Sigmoid colon (tissue), 6 donors: ENCODE measurements at regions not wholly inside any gene's neighbourhood (a gene's known extent, or its start where the extent isn't known, plus 50 kb on each side); places are given as distances from the start of the nearest gene placed in this dataset.

Experiments used
- DNase-seq: peaks from one replicate; pipeline ENCODE4 v3.0.0-alpha.2; 2019
- H3K27ac ChIP-seq, 4 donors: fragments of 200-600 bp; sonication (generic); one replicate each; pipeline ENCODE4 v1.5.1; 2016 to 2019; ENCODE audit warnings: mild to moderate bottlenecking in 1 of 4
- H3K27me3 ChIP-seq, 3 donors: fragments of 200-600 bp; sonication (generic); one replicate each; pipeline ENCODE4 v1.5.1; 2019; ENCODE audit warnings: mild to moderate bottlenecking in 1 of 3
- H3K36me3 ChIP-seq, 4 donors: fragments of 200-600 bp; sonication (generic); one replicate each; pipeline ENCODE4 v1.5.1; 2016 to 2019
- H3K4me1 ChIP-seq, 4 donors: fragments of 200-600 bp; sonication (generic); one replicate each; pipeline ENCODE4 v1.5.1; 2017 to 2019
- H3K4me3 ChIP-seq, 4 donors: fragments of 200-600 bp; sonication (generic); one replicate each; pipeline ENCODE4 v1.5.1; 2017 to 2019; ENCODE audit warnings: mild to moderate bottlenecking in 2 of 4, moderate library complexity in 1 of 4
- H3K9me3 ChIP-seq, 4 donors: fragments of 200-600 bp in 3 of 4; sonication (generic) in 3 of 4; one replicate each; pipeline versions ENCODE4 v1.5.1 to v1.6.1; 2013 to 2019
- EP300 ChIP-seq, 4 donors: sonication (generic); formaldehyde crosslinking; IDR thresholded peaks; one replicate each; pipeline ENCODE4 v1.6.1; 2017; ENCODE audit warnings: antibody characterized with exemption in 4 of 4
- POLR2A ChIP-seq, 2 donors: fragments of 450-650 bp; IDR thresholded peaks; one replicate each; pipeline ENCODE4 v1.6.1; 2016; ENCODE audit warnings: antibody characterized with exemption in 2 of 2, mild to moderate bottlenecking in 2 of 2, moderate library complexity in 2 of 2
- POLR2AphosphoS5 ChIP-seq, 4 donors: sonication (generic); formaldehyde crosslinking; IDR thresholded peaks; one replicate each; pipeline ENCODE4 v1.6.1; 2017; ENCODE audit warnings: antibody characterized with exemption in 4 of 4
- WGBS, 2 donors: extraction: QIAGEN DNeasy Blood & Tissue Kit; methylation state at CpG; one replicate each; pipeline ENCODE4 v1.1.7; 2013; 5-methylcytosine and 5-hydroxymethylcytosine counted together
- intact Hi-C: fragments of 100-400 bp; cut with DNase I; formaldehyde crosslinking; loops from one replicate; pipeline ENCODE4 v1.15.1; 2023
- TF ChIP-seq, protein P1 (sequence below), 4 experiments: fragments of 450-650 bp in 3 of 4; fragments of 200-600 bp in 1 of 4; IDR thresholded peaks; one replicate each; pipeline ENCODE4 v1.5.1; 2016 to 2019; ENCODE audit warnings: antibody characterized with exemption in 4 of 4, mild to moderate bottlenecking in 3 of 4, moderate library complexity in 2 of 4
- donor health status: healthy with polysubstance abuse.
- donor health status: healthy.

DNA sequence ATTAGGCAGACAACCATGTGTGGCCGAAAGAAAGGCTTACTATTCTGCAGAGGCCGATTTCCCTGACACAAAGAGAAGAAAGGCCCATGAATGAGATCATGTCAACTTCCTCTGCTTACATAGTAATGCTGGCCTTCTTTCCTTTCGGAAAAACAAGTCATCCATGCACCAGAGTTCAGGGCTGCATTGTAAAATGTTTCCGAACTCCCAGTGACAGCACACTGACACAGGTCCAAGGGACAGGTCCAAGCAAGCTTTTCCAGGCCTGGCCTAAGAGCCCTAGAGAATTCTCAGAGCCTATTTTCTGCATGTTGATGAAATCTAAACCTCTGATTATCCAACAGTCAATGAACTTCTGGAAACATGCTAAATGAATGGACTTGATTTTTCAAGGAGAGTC, 140.9 kb downstream of the ZNF608 start:
- Histone ChIP-seq H3K9me3 (no peaks in the 10 kb centered on the region), H3K4me1 (peaks cover 0 to 6% (median 3%) of the 10 kb centered on the region in 4 donors), H3K27me3 (no peaks in the 10 kb centered on the region), H3K36me3 (no peaks in the 10 kb centered on the region), H3K4me3 (no peak overlapping the region), H3K27ac (peak overlapping the region; percentile 14 to 38 (median 30))
- intact Hi-C loops: no loop called here
- DNase-seq: peak; percentile 75
- 79 to 86% methylated on average over 4 of the region's 4 CpGs for WGBS, 2 donors
- TF ChIP-seq POLR2A (IDR thresholded peaks at IDR 0.05) (no peak), EP300 (IDR thresholded peaks at IDR 0.05) (no peak), POLR2AphosphoS5 (IDR thresholded peaks at IDR 0.05) (peak in 3 of 4 donors; percentile 22 to 53 (median 43))
- TF ChIP-seq, protein P1, sequence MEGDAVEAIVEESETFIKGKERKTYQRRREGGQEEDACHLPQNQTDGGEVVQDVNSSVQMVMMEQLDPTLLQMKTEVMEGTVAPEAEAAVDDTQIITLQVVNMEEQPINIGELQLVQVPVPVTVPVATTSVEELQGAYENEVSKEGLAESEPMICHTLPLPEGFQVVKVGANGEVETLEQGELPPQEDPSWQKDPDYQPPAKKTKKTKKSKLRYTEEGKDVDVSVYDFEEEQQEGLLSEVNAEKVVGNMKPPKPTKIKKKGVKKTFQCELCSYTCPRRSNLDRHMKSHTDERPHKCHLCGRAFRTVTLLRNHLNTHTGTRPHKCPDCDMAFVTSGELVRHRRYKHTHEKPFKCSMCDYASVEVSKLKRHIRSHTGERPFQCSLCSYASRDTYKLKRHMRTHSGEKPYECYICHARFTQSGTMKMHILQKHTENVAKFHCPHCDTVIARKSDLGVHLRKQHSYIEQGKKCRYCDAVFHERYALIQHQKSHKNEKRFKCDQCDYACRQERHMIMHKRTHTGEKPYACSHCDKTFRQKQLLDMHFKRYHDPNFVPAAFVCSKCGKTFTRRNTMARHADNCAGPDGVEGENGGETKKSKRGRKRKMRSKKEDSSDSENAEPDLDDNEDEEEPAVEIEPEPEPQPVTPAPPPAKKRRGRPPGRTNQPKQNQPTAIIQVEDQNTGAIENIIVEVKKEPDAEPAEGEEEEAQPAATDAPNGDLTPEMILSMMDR (IDR thresholded peaks at IDR 0.05): no peak

DNA sequence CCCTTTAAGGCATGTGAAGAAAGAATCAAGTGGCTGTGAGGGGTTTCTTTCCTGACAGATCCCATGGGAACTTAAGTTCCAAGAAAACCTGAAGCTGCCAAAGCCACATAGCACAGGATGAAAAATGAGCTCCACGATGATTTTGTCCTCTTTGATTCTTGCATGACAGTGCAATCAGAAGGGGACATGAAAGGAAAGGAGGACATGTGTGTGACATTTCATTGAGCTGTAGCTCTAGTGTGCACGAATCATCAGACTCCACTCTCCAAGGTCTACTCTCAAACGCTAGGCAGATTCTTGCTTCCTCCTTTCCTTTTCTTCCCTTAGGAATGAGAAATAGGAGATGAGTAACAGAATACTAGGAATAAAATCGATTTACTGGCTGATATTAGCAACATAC, 142.0 kb downstream of the ZNF608 start:
- Histone ChIP-seq H3K4me1 (peaks cover 0 to 16% (median 13%) of the 10 kb centered on the region in 4 donors), H3K27me3 (no peaks in the 10 kb centered on the region), H3K36me3 (no peaks in the 10 kb centered on the region), H3K9me3 (no peaks in the 10 kb centered on the region), H3K27ac (no peak overlapping the region), H3K4me3 (no peak overlapping the region)
- DNase-seq: no peak
- intact Hi-C loops: no loop called here
- 80 to 86% methylated on average over 4 of the region's 4 CpGs for WGBS, 2 donors
- TF ChIP-seq EP300 (IDR thresholded peaks at IDR 0.05) (no peak), POLR2A (IDR thresholded peaks at IDR 0.05) (no peak), POLR2AphosphoS5 (IDR thresholded peaks at IDR 0.05) (no peak)
- TF ChIP-seq, protein P1 (IDR thresholded peaks at IDR 0.05): no peak

DNA sequence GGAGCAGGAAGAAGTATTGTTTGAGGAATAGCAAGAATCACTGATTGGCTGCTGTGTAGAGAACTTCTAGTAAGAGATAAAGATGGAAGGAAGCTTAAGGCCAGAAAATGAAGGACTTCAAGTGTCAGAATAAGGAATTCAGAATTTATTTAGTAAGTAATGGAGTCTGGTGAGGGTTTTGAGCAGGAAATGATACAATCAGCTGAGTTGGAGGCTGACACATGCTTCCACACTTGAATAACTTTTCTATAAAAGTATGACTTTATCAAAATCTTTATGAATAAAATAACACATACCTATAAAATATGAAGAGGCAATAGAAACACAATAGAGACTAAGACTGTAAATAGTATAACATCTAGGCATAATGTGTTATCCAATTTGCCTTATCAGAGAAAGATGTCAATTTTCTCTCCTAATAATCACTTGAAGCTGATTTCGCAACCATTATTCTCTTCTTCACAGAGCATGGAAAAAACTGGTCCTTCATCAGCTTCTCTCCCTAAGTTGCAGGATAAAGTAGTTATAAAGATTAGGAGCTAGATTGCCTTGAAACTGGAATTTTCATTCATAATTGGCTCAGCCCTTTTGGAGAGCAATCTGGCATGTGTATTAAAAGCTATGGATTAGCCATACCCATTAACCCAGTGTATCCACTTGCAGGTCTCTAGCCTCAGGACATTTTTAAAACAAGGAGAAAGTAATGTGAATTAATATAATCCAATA, 143.4 kb downstream of the ZNF608 start:
- Histone ChIP-seq H3K4me1 (peaks cover 0 to 23% (median 21%) of the 10 kb centered on the region in 4 donors), H3K27ac (no peak overlapping the region), H3K4me3 (no peak overlapping the region), H3K36me3 (no peaks in the 10 kb centered on the region), H3K27me3 (no peaks in the 10 kb centered on the region), H3K9me3 (no peaks in the 10 kb centered on the region)
- no peak for DNase-seq
- WGBS, 2 donors: 93 to 97% methylated on average over 1 of the region's 1 CpG
- intact Hi-C loops: no loop called here
- TF ChIP-seq POLR2AphosphoS5 (IDR thresholded peaks at IDR 0.05): no peak
- no peak for TF ChIP-seq POLR2A (IDR thresholded peaks at IDR 0.05)
- TF ChIP-seq, protein P1 (IDR thresholded peaks at IDR 0.05): no peak
- no peak for TF ChIP-seq EP300 (IDR thresholded peaks at IDR 0.05)

DNA sequence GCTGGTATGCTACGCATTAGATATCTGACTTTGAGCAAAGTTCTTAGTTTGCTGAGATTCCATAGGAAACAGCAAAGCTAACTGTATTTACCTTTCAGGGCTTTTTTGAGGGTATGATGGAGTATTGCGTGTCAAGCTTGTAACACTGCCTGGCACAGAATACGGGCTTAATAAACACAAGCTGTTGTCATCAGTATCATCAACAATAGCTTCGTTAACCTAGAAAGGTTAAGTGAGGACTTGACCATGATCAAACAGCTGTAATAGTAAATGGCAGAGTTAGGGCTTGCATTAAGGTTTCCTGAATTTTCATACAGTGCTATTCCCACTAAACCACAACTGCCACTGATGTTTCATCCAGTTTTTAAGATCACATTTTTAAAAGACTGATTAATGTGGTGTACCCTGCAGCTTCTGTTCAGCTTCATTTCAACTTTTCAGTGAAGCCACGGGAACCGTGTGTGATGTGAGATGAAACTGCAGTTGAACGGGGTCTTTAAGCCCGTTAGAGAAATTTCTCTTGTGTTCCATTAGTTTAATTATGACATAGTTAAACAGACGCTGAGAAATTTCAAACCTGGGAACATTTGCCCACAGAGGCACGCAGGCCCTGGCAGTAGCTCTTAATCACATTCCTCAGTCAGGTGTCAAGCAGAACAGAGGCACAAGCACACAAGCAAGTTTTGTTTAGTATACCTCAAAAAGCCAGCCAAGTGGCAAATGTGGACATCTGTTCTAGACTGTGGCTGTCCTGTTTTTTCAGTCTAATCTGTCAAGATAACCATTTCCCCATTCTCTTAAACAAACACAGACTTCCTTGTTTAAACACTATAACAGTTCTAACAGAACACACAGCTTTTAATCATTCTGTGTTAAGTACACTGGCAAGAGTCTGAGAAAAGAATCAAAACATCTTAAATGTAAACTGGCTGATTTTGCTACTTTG, 147.1 kb downstream of the ZNF608 start:
- no peak overlapping the region for H3K4me3 ChIP-seq
- 13 to 28% methylated on average over 10 of the region's 10 CpGs for WGBS, 2 donors
- no peak for DNase-seq
- H3K27ac ChIP-seq: peak overlapping the region; percentile 39 to 52 (median 47)
- H3K27me3 ChIP-seq: no peaks in the 10 kb centered on the region
- intact Hi-C loops: no loop called here
- H3K4me1 ChIP-seq: peaks cover 0 to 33% (median 29%) of the 10 kb centered on the region in 4 donors
- no peaks in the 10 kb centered on the region for H3K36me3 ChIP-seq
- no peaks in the 10 kb centered on the region for H3K9me3 ChIP-seq
- TF ChIP-seq, protein P1 (IDR thresholded peaks at IDR 0.05): no peak
- peak in 1 of 4 donors; percentile 4 for TF ChIP-seq POLR2AphosphoS5 (IDR thresholded peaks at IDR 0.05)
